ENCODE measurements at regions not wholly inside any gene's neighbourhood (a gene's known extent, or its start where the extent isn't known, plus 50 kb on each side); places are given as distances from the start of the nearest gene placed in this dataset.

GRCh38 chr9:28234133-28234893 is 661.0 kb upstream of the C9orf72 start:
- DNase-seq: no peak

- no peak for DNase-seq
These were observed 661.6 kb upstream of the C9orf72 start for GRCh38 chr9:28234894-28235277.

- no peak for DNase-seq
These were observed 676.1 kb upstream of the C9orf72 start for GRCh38 chr9:28249424-28249823.

GRCh38 chr9:28255174-28255573 is 681.9 kb upstream of the C9orf72 start:
- no peak for DNase-seq

GRCh38 chr9:28260330-28260729 is 687.0 kb upstream of the C9orf72 start:
- no peak for DNase-seq

- DNase-seq: no peak
These were observed 691.1 kb upstream of the C9orf72 start for GRCh38 chr9:28264368-28264767.

- no peak for DNase-seq
These were observed 694.1 kb upstream of the C9orf72 start for GRCh38 chr9:28267351-28267750.

- DNase-seq: no peak
These were observed 696.9 kb upstream of the C9orf72 start for GRCh38 chr9:28270156-28270555.

- no peak for DNase-seq
These were observed 698.8 kb upstream of the C9orf72 start for GRCh38 chr9:28272127-28272526.

- DNase-seq: no peak
These were observed 714.2 kb upstream of the C9orf72 start for GRCh38 chr9:28287455-28287854.

- DNase-seq: no peak
These were observed 716.5 kb upstream of the C9orf72 start for GRCh38 chr9:28289746-28290145.

- DNase-seq: no peak
These were observed 720.2 kb upstream of the C9orf72 start for GRCh38 chr9:28293369-28294090.

GRCh38 chr9:28301281-28301680 is 728.0 kb upstream of the C9orf72 start:
- no peak for DNase-seq

GRCh38 chr9:28317745-28318144 is 744.5 kb upstream of the C9orf72 start:
- no peak for DNase-seq

- DNase-seq: no peak
These were observed 745.2 kb upstream of the C9orf72 start for GRCh38 chr9:28318515-28318914.

- no peak for DNase-seq
These were observed 746.7 kb upstream of the C9orf72 start for GRCh38 chr9:28319981-28320380.

- DNase-seq: no peak
These were observed 747.3 kb upstream of the C9orf72 start for GRCh38 chr9:28320616-28321015.

GRCh38 chr9:28329323-28329722 is 756.0 kb upstream of the C9orf72 start:
- DNase-seq: no peak

- no peak for DNase-seq
These were observed 759.4 kb upstream of the C9orf72 start for GRCh38 chr9:28332648-28333047.

- DNase-seq: no peak
These were observed 768.6 kb upstream of the C9orf72 start for GRCh38 chr9:28341913-28342312.

GRCh38 chr9:28342815-28343338 is 769.6 kb upstream of the C9orf72 start:
- DNase-seq: no peak

GRCh38 chr9:28363151-28363562 is 789.9 kb upstream of the C9orf72 start:
- DNase-seq: no peak

- DNase-seq: no peak
These were observed 791.8 kb upstream of the C9orf72 start for GRCh38 chr9:28365020-28365640.

- DNase-seq: no peak
These were observed 792.4 kb upstream of the C9orf72 start for GRCh38 chr9:28365728-28366127.
